K562 (cell line): ENCODE measurements at regions not wholly inside any gene's neighbourhood (a gene's known extent, or its start where the extent isn't known, plus 50 kb on each side); places are given as distances from the start of the nearest gene placed in this dataset.

Source experiments
- CBX8 ChIP-seq: fragments of 200-600 bp; sonication (generic); IDR thresholded peaks from 2 replicates; pipeline ENCODE4 v1.6.1; 2012; ENCODE audit warnings: borderline replicate concordance, mixed run types, low read depth, mild to moderate bottlenecking, moderate library complexity, mixed read lengths, low read length, control low read depth, inconsistent platforms; ENCODE audit not compliant: poor library complexity, severe bottlenecking; ENCODE audit errors: extremely low read depth
- DMBX1 ChIP-seq: fragments of 250-450 bp; sonication (Bioruptor Pico); IDR thresholded peaks from 2 replicates; pipeline ENCODE4 v1.8.0; 2022; ENCODE audit warnings: inconsistent platforms, mild to moderate bottlenecking, moderate library complexity, borderline replicate concordance
- ETV6 ChIP-seq, 3 experiments: fragments of 150-350 bp in 1 of 3; sonication (generic) in 1 of 3; formaldehyde crosslinking in 1 of 3; IDR thresholded peaks; 2 replicates each; pipeline versions ENCODE4 v1.6.1 to v1.8.0; 2014 to 2022; ENCODE audit warnings: borderline replicate concordance in 2 of 3, low read depth in 2 of 3, antibody characterized with exemption in 1 of 3, low read length in 1 of 3, mild to moderate bottlenecking in 1 of 3, missing genetic modification reagents in 1 of 3
- EZH2 ChIP-seq: IDR thresholded peaks from 2 replicates; pipeline ENCODE4 v1.6.1; 2012; ENCODE audit warnings: low read depth, mild to moderate bottlenecking, inconsistent platforms, low read length, borderline replicate concordance
- HCFC1 ChIP-seq: IDR thresholded peaks from 2 replicates; pipeline ENCODE4 v1.6.1; 2012; ENCODE audit warnings: low read depth, low read length, improper control_type of control experiment
- NFIC ChIP-seq: fragments of 450-650 bp; IDR thresholded peaks from 2 replicates; pipeline ENCODE4 v1.6.1; 2017; ENCODE audit warnings: mild to moderate bottlenecking, inconsistent platforms
- POLR2A ChIP-seq: fragments of 450-650 bp; conservative IDR thresholded peaks from 2 replicates; pipeline ENCODE4 v1.6.1; 2016
- SREBF1 ChIP-seq: fragments of 150-350 bp; IDR thresholded peaks from 2 replicates; pipeline ENCODE4 v1.6.1; 2014; ENCODE audit warnings: antibody characterized with exemption, low read depth, low read length, borderline replicate concordance
- ZNF780A ChIP-seq: fragments of 250-450 bp; sonication (Bioruptor Pico); IDR thresholded peaks from 2 replicates; pipeline ENCODE4 v1.5.0; 2021; ENCODE audit warnings: mild to moderate bottlenecking
- TF ChIP-seq, protein P1 (sequence below): fragments of 450-650 bp; formaldehyde crosslinking; IDR thresholded peaks from 2 replicates; pipeline ENCODE4 v1.4.0; 2022; ENCODE audit warnings: missing genetic modification characterization
- TF ChIP-seq, protein P2 (sequence below), 3 experiments: IDR thresholded peaks in 2 of 3; conservative IDR thresholded peaks in 1 of 3; 2 replicates each; pipeline ENCODE4 v1.5.1; 2011 to 2012; ENCODE audit warnings: low read length in 3 of 3, mild to moderate bottlenecking in 3 of 3, control low read depth in 2 of 3, improper control_type of control experiment in 1 of 3, inconsistent platforms in 1 of 3, low read depth in 1 of 3, mixed read lengths in 1 of 3, moderate library complexity in 1 of 3; ENCODE audit not compliant: insufficient read depth in 2 of 3
- TF ChIP-seq, protein P3 (sequence below): fragments of 450-650 bp; IDR thresholded peaks from 2 replicates; pipeline ENCODE4 v1.6.1; 2016; ENCODE audit warnings: missing biosample characterization, missing genetic modification characterization

DNA sequence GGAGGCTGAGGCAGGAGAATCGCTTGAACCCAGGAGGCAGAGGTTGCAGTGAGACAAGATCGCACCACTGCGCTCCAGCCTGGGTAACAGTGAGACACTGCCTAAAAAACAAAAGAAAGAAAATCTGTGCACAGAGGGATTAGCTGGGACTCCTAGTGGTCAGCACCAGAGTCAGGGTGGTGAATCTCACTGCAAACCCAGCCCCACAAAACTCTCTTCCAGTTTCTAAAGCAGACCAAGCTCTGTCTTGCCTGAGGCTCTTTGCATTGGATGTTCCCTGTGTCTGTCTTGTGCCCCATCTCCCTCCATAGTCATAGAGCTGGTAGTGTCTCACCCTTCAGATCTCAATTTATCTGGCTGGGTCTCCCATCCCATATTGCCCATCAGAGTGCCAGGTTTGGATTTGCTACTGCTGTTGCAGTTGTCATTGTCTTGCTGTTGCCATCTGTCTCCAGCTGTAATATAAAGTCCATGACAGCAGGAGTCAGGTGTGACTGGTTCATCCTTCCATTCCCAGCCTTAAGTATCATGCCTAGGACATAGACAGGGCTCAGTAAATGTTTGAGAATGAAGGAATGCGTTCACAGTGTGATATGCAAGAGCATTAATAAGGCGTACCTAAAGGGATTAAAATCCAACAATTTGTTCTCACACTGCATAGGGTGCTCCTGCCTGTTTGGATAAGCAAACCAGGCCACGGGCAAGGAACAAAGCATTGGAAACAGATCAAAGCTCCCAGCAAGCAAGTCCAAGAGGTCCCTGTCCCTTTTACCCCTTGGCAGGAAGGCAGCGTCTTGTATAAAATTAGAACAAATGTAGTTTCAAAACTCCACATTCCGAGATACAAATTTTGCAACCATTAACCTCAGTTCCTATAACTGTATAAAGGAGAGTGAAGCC is 614.6 kb upstream of the CDH5 start:
- TF ChIP-seq, protein P1, sequence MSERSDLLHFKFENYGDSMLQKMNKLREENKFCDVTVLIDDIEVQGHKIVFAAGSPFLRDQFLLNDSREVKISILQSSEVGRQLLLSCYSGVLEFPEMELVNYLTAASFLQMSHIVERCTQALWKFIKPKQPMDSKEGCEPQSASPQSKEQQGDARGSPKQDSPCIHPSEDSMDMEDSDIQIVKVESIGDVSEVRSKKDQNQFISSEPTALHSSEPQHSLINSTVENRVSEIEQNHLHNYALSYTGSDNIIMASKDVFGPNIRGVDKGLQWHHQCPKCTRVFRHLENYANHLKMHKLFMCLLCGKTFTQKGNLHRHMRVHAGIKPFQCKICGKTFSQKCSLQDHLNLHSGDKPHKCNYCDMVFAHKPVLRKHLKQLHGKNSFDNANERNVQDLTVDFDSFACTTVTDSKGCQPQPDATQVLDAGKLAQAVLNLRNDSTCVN (CRISPR knock-in tag), result no peak
- no peak for TF ChIP-seq SREBF1
- TF ChIP-seq ETV6 (IDR thresholded peaks at IDR 0.05; ENCODE audit: borderline replicate concordance in 1 of 2, low read depth in 2 of 2, low read length in 1 of 2), result no peak
- no peak for TF ChIP-seq ETV6 (CRISPR knock-in tag; IDR thresholded peaks at IDR 0.05; ENCODE audit: borderline replicate concordance)
- TF ChIP-seq ZNF780A (CRISPR knock-in tag), result no peak
- no peak for TF ChIP-seq NFIC
- TF ChIP-seq, protein P2, sequence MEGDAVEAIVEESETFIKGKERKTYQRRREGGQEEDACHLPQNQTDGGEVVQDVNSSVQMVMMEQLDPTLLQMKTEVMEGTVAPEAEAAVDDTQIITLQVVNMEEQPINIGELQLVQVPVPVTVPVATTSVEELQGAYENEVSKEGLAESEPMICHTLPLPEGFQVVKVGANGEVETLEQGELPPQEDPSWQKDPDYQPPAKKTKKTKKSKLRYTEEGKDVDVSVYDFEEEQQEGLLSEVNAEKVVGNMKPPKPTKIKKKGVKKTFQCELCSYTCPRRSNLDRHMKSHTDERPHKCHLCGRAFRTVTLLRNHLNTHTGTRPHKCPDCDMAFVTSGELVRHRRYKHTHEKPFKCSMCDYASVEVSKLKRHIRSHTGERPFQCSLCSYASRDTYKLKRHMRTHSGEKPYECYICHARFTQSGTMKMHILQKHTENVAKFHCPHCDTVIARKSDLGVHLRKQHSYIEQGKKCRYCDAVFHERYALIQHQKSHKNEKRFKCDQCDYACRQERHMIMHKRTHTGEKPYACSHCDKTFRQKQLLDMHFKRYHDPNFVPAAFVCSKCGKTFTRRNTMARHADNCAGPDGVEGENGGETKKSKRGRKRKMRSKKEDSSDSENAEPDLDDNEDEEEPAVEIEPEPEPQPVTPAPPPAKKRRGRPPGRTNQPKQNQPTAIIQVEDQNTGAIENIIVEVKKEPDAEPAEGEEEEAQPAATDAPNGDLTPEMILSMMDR (IDR thresholded peaks at IDR 0.05 in 2 of 3, conservative IDR thresholded peaks at IDR 0.05 in 1 of 3; ENCODE audit: insufficient read depth in 2 of 3, low read depth in 1 of 3, low read length in 3 of 3), result no peak
- TF ChIP-seq HCFC1, result no peak
- TF ChIP-seq CBX8, result no peak
- no peak for TF ChIP-seq DMBX1 (CRISPR knock-in tag)
- TF ChIP-seq, protein P3, sequence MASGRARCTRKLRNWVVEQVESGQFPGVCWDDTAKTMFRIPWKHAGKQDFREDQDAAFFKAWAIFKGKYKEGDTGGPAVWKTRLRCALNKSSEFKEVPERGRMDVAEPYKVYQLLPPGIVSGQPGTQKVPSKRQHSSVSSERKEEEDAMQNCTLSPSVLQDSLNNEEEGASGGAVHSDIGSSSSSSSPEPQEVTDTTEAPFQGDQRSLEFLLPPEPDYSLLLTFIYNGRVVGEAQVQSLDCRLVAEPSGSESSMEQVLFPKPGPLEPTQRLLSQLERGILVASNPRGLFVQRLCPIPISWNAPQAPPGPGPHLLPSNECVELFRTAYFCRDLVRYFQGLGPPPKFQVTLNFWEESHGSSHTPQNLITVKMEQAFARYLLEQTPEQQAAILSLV (tag), result no peak
- TF ChIP-seq EZH2, result no peak
- no peak for TF ChIP-seq POLR2A
